ENCODE measurements at regions not wholly inside any gene's neighbourhood (a gene's known extent, or its start where the extent isn't known, plus 50 kb on each side); places are given as distances from the start of the nearest gene placed in this dataset.

DNA sequence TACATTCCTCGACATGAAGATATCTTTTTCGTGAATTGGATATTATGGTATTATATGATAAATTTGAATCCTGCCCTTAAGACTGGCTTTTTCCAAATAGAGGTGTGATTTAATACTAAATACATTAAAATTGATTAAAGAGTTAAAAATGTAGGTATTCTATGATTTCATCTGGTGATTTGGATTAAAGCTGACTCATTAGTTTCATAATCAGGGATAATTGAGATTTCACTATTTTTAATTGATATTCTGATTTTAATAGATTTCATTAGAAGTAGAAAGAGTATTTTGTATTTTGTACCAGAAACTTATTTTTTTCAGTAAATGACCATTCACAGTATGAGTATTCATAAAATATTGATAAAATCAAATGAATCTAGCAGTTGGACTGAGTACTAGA lies 524.1 kb downstream of the PLCL1 start:
- intact Hi-C loops (cut with micrococcal nuclease) (no loop called here), in situ Hi-C loops (cut with MboI) (no loop called here)
- FAIRE-seq: no peak
- Histone ChIP-seq H3K4me2 (ENCODE audit: insufficient read depth, low read length) (no peak overlapping the region), H3K27me3 (ENCODE audit: control insufficient read depth in 2 of 2, insufficient read depth in 2 of 2, low read length in 2 of 2) (no peaks in the 10 kb centered on the region; a peak in 2 of 5 replicates), H3K36me3 (ENCODE audit: control insufficient read depth, insufficient read depth, low read length) (no peaks in the 10 kb centered on the region), H3K79me2 (ENCODE audit: control insufficient read depth, insufficient read depth, low read length) (no peaks in the 10 kb centered on the region), H3K4me3 (no peak overlapping the region), H3K27ac (ENCODE audit: extremely low read depth, low read depth, low read length) (no peak overlapping the region), H3K9me1 (ENCODE audit: control insufficient read depth, insufficient read depth, low read length) (no peaks in the 10 kb centered on the region), H3K9me3 (replicated peaks; ENCODE audit: control insufficient read depth, insufficient read depth, low read depth, low read length) (no peaks in the 10 kb centered on the region), H3K9ac (ENCODE audit: insufficient read depth in 1 of 2, low read depth in 2 of 2, low read length in 2 of 2) (no peak overlapping the region), H4K20me1 (replicated peaks; ENCODE audit: control insufficient read depth, insufficient read depth, low read length) (no peaks in the 10 kb centered on the region; the same call in 1 of the 2 replicates), H3K4me1 (replicated peaks in 1 of 2; ENCODE audit: control insufficient read depth in 2 of 2, insufficient read depth in 2 of 2, low read length in 2 of 2) (no peaks in the 10 kb centered on the region), H2AFZ (ENCODE audit: low read depth, low read length) (no peak overlapping the region)
- no peak for DNase-seq (ENCODE audit: extremely low read depth in 1 of 4, low spot score in 3 of 4)
- ChIA-PET POLR2A (interaction anchor here (1.4 kb wide), 1 partner anchor 14 kb away, joined by 3 read pairs; no protein-coding TSS in a partner anchor), CTCF (ENCODE audit: low intra/inter-chr PET ratio) (no interaction called here)
- TF ChIP-seq, protein P1, sequence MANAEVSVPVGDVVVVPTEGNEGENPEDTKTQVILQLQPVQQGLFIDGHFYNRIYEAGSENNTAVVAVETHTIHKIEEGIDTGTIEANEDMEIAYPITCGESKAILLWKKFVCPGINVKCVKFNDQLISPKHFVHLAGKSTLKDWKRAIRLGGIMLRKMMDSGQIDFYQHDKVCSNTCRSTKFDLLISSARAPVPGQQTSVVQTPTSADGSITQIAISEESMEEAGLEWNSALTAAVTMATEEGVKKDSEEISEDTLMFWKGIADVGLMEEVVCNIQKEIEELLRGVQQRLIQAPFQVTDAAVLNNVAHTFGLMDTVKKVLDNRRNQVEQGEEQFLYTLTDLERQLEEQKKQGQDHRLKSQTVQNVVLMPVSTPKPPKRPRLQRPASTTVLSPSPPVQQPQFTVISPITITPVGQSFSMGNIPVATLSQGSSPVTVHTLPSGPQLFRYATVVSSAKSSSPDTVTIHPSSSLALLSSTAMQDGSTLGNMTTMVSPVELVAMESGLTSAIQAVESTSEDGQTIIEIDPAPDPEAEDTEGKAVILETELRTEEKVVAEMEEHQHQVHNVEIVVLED (CRISPR knock-in tag; IDR thresholded peaks at IDR 0.05): no peak
- TF ChIP-seq ZNF316 (IDR thresholded peaks at IDR 0.05): peak; percentile 68
- BruUV-seq (replicated peaks): no TSS peak
- ATAC-seq: no peak
- WGBS (ENCODE audit: insufficient coverage, low coverage, missing lambda C conversion rate): 0% methylated on average over 2 of the region's 2 CpGs

- CTCF ChIA-PET (ENCODE audit: low intra/inter-chr PET ratio): no interaction called here
- 2% methylated on average over 4 of the region's 4 CpGs for whole genome bisulfite sequencing (ENCODE audit: insufficient coverage, low coverage, missing lambda C conversion rate)
Measured at GRCh38 chr2:198327526-198327925, 523.1 kb downstream of the PLCL1 start.

More at GRCh38 chr2:198327526-198327925, 523.1 kb downstream of the PLCL1 start:
- DNase-seq (ENCODE audit: extremely low read depth in 1 of 4, low spot score in 3 of 4) (no peak), FAIRE-seq (no peak), ATAC-seq (no peak)
- H2AFZ ChIP-seq (ENCODE audit: low read depth, low read length): no peak overlapping the region
- in situ Hi-C loops (cut with MboI) (no loop called here), intact Hi-C loops (cut with micrococcal nuclease) (no loop called here)
- H3K4me3 ChIP-seq: no peak overlapping the region
- no peaks in the 10 kb centered on the region; the same call in 1 of the 2 replicates for H4K20me1 ChIP-seq (replicated peaks; ENCODE audit: control insufficient read depth, insufficient read depth, low read length)
- TF ChIP-seq ZBTB33 (CRISPR knock-in tag; IDR thresholded peaks at IDR 0.05): no peak
- TF ChIP-seq SPI1 (IDR thresholded peaks at IDR 0.05; ENCODE audit: borderline replicate concordance, low read depth, low read length): peak; percentile 24; the same call in 1 of the 2 replicates
- no peak overlapping the region for H3K9ac ChIP-seq (ENCODE audit: insufficient read depth in 1 of 2, low read depth in 2 of 2, low read length in 2 of 2)
- no peaks in the 10 kb centered on the region for H3K4me1 ChIP-seq (replicated peaks in 1 of 2; ENCODE audit: control insufficient read depth in 2 of 2, insufficient read depth in 2 of 2, low read length in 2 of 2)
- no peaks in the 10 kb centered on the region for H3K9me1 ChIP-seq (ENCODE audit: control insufficient read depth, insufficient read depth, low read length)
- BruUV-seq (replicated peaks): no TSS peak
- POLR2A ChIA-PET: no interaction called here
- H3K27ac ChIP-seq (ENCODE audit: extremely low read depth, low read depth, low read length): no peak overlapping the region
- H3K9me3 ChIP-seq (replicated peaks; ENCODE audit: control insufficient read depth, insufficient read depth, low read depth, low read length): no peaks in the 10 kb centered on the region
- no peaks in the 10 kb centered on the region for H3K79me2 ChIP-seq (ENCODE audit: control insufficient read depth, insufficient read depth, low read length)
- H3K36me3 ChIP-seq (ENCODE audit: control insufficient read depth, insufficient read depth, low read length): no peaks in the 10 kb centered on the region
- H3K4me2 ChIP-seq (ENCODE audit: insufficient read depth, low read length): no peak overlapping the region
- H3K27me3 ChIP-seq (ENCODE audit: control insufficient read depth in 2 of 2, insufficient read depth in 2 of 2, low read length in 2 of 2): no peaks in the 10 kb centered on the region; a peak in 2 of 5 replicates
